Trophoblast cell (in vitro differentiated cells and primary cell): ENCODE measurements at regions not wholly inside any gene's neighbourhood (a gene's known extent, or its start where the extent isn't known, plus 50 kb on each side); places are given as distances from the start of the nearest gene placed in this dataset.

ENCODE experiments used
- DNase-seq, 2 donors: peaks; one replicate each; pipeline ENCODE4 v3.0.0-alpha.2; 2016
- H2AFZ ChIP-seq: 2 replicates; pipeline ENCODE4 v1.6.1; 2013; ENCODE audit warnings: low read length, moderate library complexity, mild to moderate bottlenecking; ENCODE audit not compliant: insufficient read depth, poor library complexity
- H2AK5ac ChIP-seq: 2 replicates; pipeline ENCODE4 v1.6.1; 2013; ENCODE audit warnings: mild to moderate bottlenecking, low read length
- H2BK120ac ChIP-seq: 2 replicates; pipeline ENCODE4 v1.6.1; 2013; ENCODE audit warnings: low read length, mild to moderate bottlenecking, moderate library complexity; ENCODE audit not compliant: insufficient read depth, poor library complexity
- H2BK12ac ChIP-seq: 2 replicates; pipeline ENCODE4 v1.6.1; 2013; ENCODE audit warnings: mild to moderate bottlenecking, low read length, moderate library complexity
- H2BK5ac ChIP-seq: 2 replicates; pipeline ENCODE4 v1.6.1; 2013; ENCODE audit warnings: low read length, low read depth, moderate library complexity, mild to moderate bottlenecking; ENCODE audit not compliant: poor library complexity
- H3K14ac ChIP-seq: 2 replicates; pipeline ENCODE4 v1.6.1; 2013; ENCODE audit warnings: mild to moderate bottlenecking, low read length
- H3K18ac ChIP-seq: 2 replicates; pipeline ENCODE4 v1.6.1; 2013; ENCODE audit warnings: mild to moderate bottlenecking, low read length
- H3K23ac ChIP-seq: 2 replicates; pipeline ENCODE4 v1.6.1; 2013; ENCODE audit warnings: low read length
- H3K27ac ChIP-seq: 2 replicates; pipeline ENCODE4 v1.5.1; 2013; ENCODE audit warnings: low read depth, mild to moderate bottlenecking, inconsistent platforms, low read length, moderate library complexity
- H3K27me3 ChIP-seq: 2 replicates; pipeline ENCODE4 v1.6.1; 2013; ENCODE audit warnings: inconsistent platforms, mild to moderate bottlenecking, low read length, moderate library complexity; ENCODE audit not compliant: insufficient read depth
- H3K36me3 ChIP-seq, 2 experiments: 1 replicate in 1 of 2; 2 replicates in 1 of 2; pipeline ENCODE4 v1.6.1; 2013; ENCODE audit warnings: low read length in 2 of 2, mild to moderate bottlenecking in 2 of 2, moderate library complexity in 1 of 2; ENCODE audit not compliant: insufficient read depth in 2 of 2, control insufficient read depth in 1 of 2
- H3K4ac ChIP-seq: 2 replicates; pipeline ENCODE4 v1.6.1; 2013; ENCODE audit warnings: low read depth, mild to moderate bottlenecking, low read length, moderate library complexity
- H3K4me1 ChIP-seq, 2 experiments: 1 replicate in 1 of 2; 2 replicates in 1 of 2; pipeline ENCODE4 v1.6.1; 2013; ENCODE audit warnings: low read length in 2 of 2, mild to moderate bottlenecking in 2 of 2, moderate library complexity in 1 of 2; ENCODE audit not compliant: insufficient read depth in 2 of 2, control insufficient read depth in 1 of 2
- H3K4me2 ChIP-seq: 2 replicates; pipeline ENCODE4 v1.6.1; 2013; ENCODE audit warnings: inconsistent platforms, mild to moderate bottlenecking, low read length, moderate library complexity
- H3K4me3 ChIP-seq: 2 replicates; pipeline ENCODE4 v1.5.1; 2013; ENCODE audit warnings: mild to moderate bottlenecking, low read depth, low read length, inconsistent platforms
- H3K79me1 ChIP-seq: one replicate; pipeline ENCODE4 v1.6.1; 2013; ENCODE audit warnings: low read length
- H3K79me2 ChIP-seq: 2 replicates; pipeline ENCODE4 v1.6.1; 2013; ENCODE audit warnings: low read length, mild to moderate bottlenecking; ENCODE audit not compliant: control insufficient read depth, insufficient read depth, poor library complexity
- H3K9ac ChIP-seq: 2 replicates; pipeline ENCODE4 v1.6.1; 2013; ENCODE audit warnings: mild to moderate bottlenecking, low read length
- H3K9me3 ChIP-seq: 2 replicates; pipeline ENCODE4 v1.6.1; 2013; ENCODE audit warnings: low read depth, mild to moderate bottlenecking, control low read depth, inconsistent platforms, low read length; ENCODE audit not compliant: insufficient read depth
- H4K12ac ChIP-seq: 2 replicates; pipeline ENCODE4 v1.6.1; 2013; ENCODE audit warnings: low read depth, mild to moderate bottlenecking, low read length, moderate library complexity
- H4K8ac ChIP-seq: 2 replicates; pipeline ENCODE4 v1.6.1; 2013; ENCODE audit warnings: low read depth, mild to moderate bottlenecking, low read length, moderate library complexity
- H4K91ac ChIP-seq: one replicate; pipeline ENCODE4 v1.6.1; 2013; ENCODE audit warnings: low read depth, mild to moderate bottlenecking, low read length, moderate library complexity
- WGBS: extraction: QIAGEN DNeasy Blood & Tissue Kit; methylation state at CpG from one replicate; pipeline ENCODE4 v1.1.7; 2013; ENCODE audit warnings: missing lambda C conversion rate; ENCODE audit not compliant: insufficient read length, insufficient coverage; ENCODE audit errors: extremely low coverage; 5-methylcytosine and 5-hydroxymethylcytosine counted together

- H3K79me2 ChIP-seq, result no peaks in the 10 kb centered on the region
- no peak overlapping the region for H3K9ac ChIP-seq
- no peak overlapping the region for H3K14ac ChIP-seq
Measured at GRCh38 chr1:58325866-58326265, 220.7 kb downstream of the OMA1 start.

GRCh38 chr1:58324558-58324957, 222.0 kb downstream of the OMA1 start:
- WGBS, result no CpG with 5 or more reads among the region's 2 CpGs
- H2BK5ac ChIP-seq, result no peak overlapping the region
- no peaks in the 10 kb centered on the region for H3K27me3 ChIP-seq
- no peaks in the 10 kb centered on the region for H3K36me3 ChIP-seq
- no peak overlapping the region for H4K8ac ChIP-seq
- no peak overlapping the region for H4K91ac ChIP-seq
- H3K4me1 ChIP-seq, result no peaks in the 10 kb centered on the region
- no peak overlapping the region for H3K23ac ChIP-seq
- H3K27ac ChIP-seq, result no peak overlapping the region
- no peaks in the 10 kb centered on the region for H3K79me1 ChIP-seq
- no peaks in the 10 kb centered on the region for H3K79me2 ChIP-seq
- no peak for DNase-seq
- H2BK12ac ChIP-seq, result no peak overlapping the region
- H3K4ac ChIP-seq, result no peak overlapping the region
- H2AK5ac ChIP-seq, result no peak overlapping the region
- no peak overlapping the region for H4K12ac ChIP-seq
- H3K9ac ChIP-seq, result no peak overlapping the region
- H3K4me3 ChIP-seq, result no peak overlapping the region
- H2AFZ ChIP-seq, result no peak overlapping the region
- peaks cover 6% of the 10 kb centered on the region for H3K9me3 ChIP-seq
- H3K4me2 ChIP-seq, result no peak overlapping the region
- no peak overlapping the region for H2BK120ac ChIP-seq
- no peak overlapping the region for H3K18ac ChIP-seq
- H3K14ac ChIP-seq, result no peak overlapping the region

More at GRCh38 chr1:58325866-58326265, 220.7 kb downstream of the OMA1 start:
- Histone ChIP-seq H3K79me1 (no peaks in the 10 kb centered on the region), H2AFZ (no peak overlapping the region), H2AK5ac (no peak overlapping the region), H4K8ac (no peak overlapping the region), H3K27ac (no peak overlapping the region), H3K23ac (no peak overlapping the region), H3K4me2 (no peak overlapping the region), H4K12ac (no peak overlapping the region), H3K36me3 (no peaks in the 10 kb centered on the region), H3K4ac (no peak overlapping the region), H2BK12ac (no peak overlapping the region), H3K9me3 (peaks cover 6% of the 10 kb centered on the region), H3K4me3 (no peak overlapping the region), H4K91ac (no peak overlapping the region), H3K18ac (no peak overlapping the region), H3K27me3 (no peaks in the 10 kb centered on the region), H3K4me1 (no peaks in the 10 kb centered on the region), H2BK120ac (no peak overlapping the region), H2BK5ac (no peak overlapping the region)
- no peak for DNase-seq
- no CpG with 5 or more reads among the region's 6 CpGs for WGBS

GRCh38 chr1:58318157-58319005, 228.1 kb downstream of the OMA1 start:
- Histone ChIP-seq H3K4ac (no peak overlapping the region), H3K18ac (no peak overlapping the region), H3K36me3 (no peaks in the 10 kb centered on the region), H2BK5ac (no peak overlapping the region), H3K9me3 (peaks cover 4% of the 10 kb centered on the region), H2BK120ac (no peak overlapping the region), H2AK5ac (no peak overlapping the region), H2BK12ac (no peak overlapping the region), H4K8ac (no peak overlapping the region), H3K23ac (no peak overlapping the region), H3K27me3 (no peaks in the 10 kb centered on the region), H3K27ac (no peak overlapping the region), H3K79me1 (no peaks in the 10 kb centered on the region), H3K4me3 (no peak overlapping the region), H3K4me2 (no peak overlapping the region), H4K91ac (no peak overlapping the region), H3K14ac (no peak overlapping the region), H3K4me1 (no peaks in the 10 kb centered on the region), H2AFZ (no peak overlapping the region), H4K12ac (no peak overlapping the region), H3K9ac (no peak overlapping the region), H3K79me2 (no peaks in the 10 kb centered on the region)
- DNase-seq, result peak in 1 of 2 donors; percentile 3
- WGBS, result no CpG with 5 or more reads among the region's 6 CpGs

- no peak overlapping the region for H4K91ac ChIP-seq
- H3K9ac ChIP-seq, result no peak overlapping the region
- no peak overlapping the region for H2AFZ ChIP-seq
- WGBS, result no CpG with 5 or more reads among the region's 1 CpG
- no peak overlapping the region for H3K18ac ChIP-seq
- H3K4me2 ChIP-seq, result no peak overlapping the region
- H3K79me1 ChIP-seq, result no peaks in the 10 kb centered on the region
- H3K4me3 ChIP-seq, result no peak overlapping the region
- no peaks in the 10 kb centered on the region for H3K4me1 ChIP-seq
- H3K14ac ChIP-seq, result no peak overlapping the region
- no peak overlapping the region for H2BK5ac ChIP-seq
- H3K27me3 ChIP-seq, result no peaks in the 10 kb centered on the region
- H2BK12ac ChIP-seq, result no peak overlapping the region
- no peak overlapping the region for H3K4ac ChIP-seq
- no peak overlapping the region for H2AK5ac ChIP-seq
- H3K79me2 ChIP-seq, result no peaks in the 10 kb centered on the region
- no peak overlapping the region for H4K12ac ChIP-seq
- no peak overlapping the region for H4K8ac ChIP-seq
- H2BK120ac ChIP-seq, result no peak overlapping the region
- H3K9me3 ChIP-seq, result peaks cover 4% of the 10 kb centered on the region
- no peak for DNase-seq
- no peaks in the 10 kb centered on the region for H3K36me3 ChIP-seq
- no peak overlapping the region for H3K23ac ChIP-seq
- no peak overlapping the region for H3K27ac ChIP-seq
Measured at GRCh38 chr1:58317694-58318093, 228.8 kb downstream of the OMA1 start.
